SIG-M5 treated with dmso at 0.1 percent for 504 hours (cell line): ENCODE measurements at regions not wholly inside any gene's neighbourhood (a gene's known extent, or its start where the extent isn't known, plus 50 kb on each side); places are given as distances from the start of the nearest gene placed in this dataset.
A peak's percentile ranks its signal among the peaks of the same experiment; 100 is the strongest.
"Not testable (repeated sequence)": the region's sequence is repeated elsewhere in the genome, so short reads cannot be mapped to it uniquely, and the experiment has no call there.

ENCODE experiments used
- DNase-seq: peaks from one replicate; lab custom pipeline; 2025; ENCODE audit not compliant: unreplicated experiment; lab: John Stamatoyannopoulos, UW

DNA sequence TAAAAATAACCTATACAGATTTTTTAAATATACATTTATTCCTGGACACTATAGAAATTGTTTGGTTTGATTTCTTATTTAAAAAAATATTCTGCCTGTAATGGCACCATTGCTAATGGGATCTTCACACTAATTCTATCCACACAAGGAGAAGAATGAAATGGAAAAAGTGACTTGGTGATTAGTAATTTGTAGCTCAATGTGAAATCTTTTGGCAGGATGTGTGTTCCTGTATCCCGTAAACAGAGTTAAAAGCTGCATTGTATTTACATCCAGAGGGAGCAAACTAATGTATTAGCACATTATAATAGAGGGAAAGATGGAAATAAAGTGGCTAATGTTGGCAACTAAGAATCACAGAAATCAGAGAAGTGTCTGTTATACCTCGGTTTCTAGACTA lies 1455.3 kb upstream of the FLRT2 start:
- DNase-seq = no peak

DNA sequence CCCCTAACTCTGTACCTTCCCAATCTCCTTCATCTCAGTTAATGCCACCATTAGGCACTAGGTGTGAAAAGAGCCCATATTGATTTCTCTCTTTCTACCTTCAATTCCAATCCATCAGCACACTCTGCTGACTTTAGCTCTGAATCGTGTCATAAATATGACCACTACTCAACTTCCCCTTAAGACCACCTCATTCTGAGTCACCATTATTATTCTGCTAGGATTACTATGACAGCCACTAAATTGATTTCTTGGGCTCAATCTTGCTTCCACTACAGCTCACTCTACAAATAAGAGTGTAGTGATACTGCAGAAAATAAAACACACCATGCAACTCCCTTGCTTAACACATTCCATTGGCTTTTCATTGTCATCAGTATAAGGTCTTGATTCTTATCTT lies 1449.0 kb upstream of the FLRT2 start:
- no peak for DNase-seq

DNA sequence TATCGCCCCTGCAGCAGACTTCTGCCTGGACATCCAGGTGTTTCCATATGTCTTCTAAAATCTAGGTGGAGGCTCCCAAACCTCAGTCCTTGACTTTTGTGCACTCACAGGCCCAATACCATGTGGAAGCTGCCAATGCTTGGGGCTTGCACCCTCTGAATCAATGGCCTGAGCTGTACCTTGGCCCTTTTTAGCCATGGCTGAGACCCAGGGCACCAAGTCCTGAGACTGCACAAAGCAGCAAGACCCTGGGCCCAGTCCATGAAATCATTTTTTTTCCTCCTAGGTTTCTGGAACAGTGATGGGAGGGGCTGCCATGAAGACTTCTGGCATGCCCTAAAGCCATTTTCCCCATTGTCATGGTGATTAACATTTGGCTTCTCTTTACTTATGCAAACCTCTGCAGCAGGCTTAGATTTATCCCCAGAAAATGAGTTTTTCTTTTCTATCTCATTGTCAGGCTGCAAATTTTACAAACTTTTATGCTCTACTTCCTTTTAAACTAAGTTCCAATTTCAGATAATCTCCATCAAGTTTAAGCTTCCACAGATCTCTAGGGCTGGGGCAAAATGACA lies 1445.8 kb upstream of the FLRT2 start:
- DNase-seq = no peak

DNA sequence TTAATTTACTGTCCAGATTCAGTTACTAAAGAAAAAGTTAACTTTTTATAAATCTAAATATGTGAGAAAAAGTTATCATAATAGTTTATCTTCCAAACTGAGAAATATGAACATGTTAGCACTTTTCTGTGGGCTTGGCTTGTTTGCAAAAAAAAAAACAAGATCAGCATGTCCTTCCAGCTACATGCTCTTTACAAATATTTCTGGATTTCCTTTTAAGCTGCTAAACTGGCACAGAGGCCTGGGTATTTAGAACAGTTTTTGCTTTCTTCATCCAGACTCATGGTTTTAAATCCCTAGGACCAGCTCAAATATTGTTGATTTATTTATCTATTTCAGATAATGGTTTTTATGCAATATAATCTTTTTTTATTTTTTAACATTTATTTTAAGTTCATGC lies 1444.5 kb upstream of the FLRT2 start:
- DNase-seq = no peak

DNA sequence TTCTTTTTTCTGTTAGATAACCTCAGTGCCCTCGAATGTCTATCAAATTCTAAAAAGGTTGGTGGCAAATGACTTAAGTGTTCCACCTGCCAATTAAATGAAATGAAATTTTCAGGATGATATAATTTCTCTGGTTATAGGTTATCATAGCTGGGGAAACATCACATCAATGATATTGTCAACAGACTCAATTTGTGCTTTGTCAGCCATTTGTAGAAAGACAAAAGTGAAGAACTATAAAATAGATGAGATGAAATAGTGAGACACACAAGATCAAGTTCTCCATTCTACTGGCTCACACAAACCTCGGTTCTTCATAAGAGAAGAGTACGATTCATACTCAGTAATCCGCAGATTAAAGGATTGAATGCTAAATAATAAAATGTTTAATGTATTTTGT lies 1443.2 kb upstream of the FLRT2 start:
- no peak for DNase-seq

DNA sequence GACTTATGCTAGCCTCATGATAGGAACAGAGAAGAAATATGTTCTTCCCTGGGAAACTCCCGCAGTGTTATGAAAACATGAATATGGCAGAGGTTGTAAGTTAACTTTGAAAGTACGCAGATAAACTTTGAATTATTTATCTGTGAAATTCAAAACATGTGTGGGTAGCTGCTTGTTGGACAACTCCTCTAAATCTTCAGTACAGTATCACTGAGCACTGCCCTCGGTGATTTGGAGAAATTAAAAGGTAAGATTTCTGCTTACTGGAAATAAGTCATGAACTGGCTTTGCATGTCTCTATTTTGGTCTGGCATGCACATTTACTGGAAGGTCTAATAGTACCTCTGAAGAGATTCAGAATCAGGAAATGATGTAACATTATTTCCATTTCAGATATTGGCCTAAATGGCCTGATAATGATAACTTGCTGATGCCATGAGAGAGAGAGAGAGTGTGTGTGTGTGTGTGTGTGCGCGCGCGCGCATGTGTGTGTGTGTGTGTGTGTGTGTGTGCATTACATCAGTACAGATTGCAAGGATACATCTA lies 1441.9 kb upstream of the FLRT2 start:
- no peak for DNase-seq

DNA sequence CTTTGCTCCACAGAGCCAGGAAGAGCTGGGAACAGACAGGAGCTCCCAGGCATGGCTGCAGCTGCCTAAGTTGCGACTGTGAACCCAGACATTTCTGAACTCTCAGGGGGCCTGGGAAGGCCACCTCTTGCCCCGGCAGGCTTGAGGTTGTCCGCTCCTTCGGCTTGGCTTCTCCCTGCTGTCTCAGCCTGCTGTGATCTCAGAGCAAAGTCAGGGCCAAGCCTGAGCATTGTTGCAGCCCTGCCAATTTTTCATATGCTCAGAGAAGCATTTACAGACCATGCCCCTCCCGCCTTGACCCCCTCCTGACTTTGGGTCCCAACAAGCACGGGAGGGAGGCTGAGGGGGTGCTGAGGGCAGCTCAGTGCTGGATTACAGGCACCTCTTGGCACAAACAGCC lies 1439.1 kb upstream of the FLRT2 start:
- DNase-seq = no peak

DNA sequence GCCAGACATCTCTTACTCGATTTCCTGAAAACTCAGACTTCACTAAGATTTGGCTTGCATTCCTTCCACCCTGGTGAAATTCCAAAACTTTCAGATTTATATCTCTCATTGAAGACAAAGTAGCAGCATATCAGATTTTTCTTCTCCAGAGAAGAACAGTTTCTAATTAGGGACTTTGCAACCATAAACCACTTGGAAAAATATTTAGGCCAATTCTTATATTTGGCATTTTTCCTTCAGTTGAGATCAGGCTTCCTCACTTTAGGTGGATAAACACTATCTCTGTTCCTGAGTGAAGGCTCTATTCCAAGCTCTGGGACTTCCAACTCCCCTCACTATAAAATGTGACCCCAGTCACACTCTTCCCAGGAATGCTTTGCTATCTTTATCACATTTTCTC lies 1434.3 kb upstream of the FLRT2 start:
- DNase-seq = no peak

DNA sequence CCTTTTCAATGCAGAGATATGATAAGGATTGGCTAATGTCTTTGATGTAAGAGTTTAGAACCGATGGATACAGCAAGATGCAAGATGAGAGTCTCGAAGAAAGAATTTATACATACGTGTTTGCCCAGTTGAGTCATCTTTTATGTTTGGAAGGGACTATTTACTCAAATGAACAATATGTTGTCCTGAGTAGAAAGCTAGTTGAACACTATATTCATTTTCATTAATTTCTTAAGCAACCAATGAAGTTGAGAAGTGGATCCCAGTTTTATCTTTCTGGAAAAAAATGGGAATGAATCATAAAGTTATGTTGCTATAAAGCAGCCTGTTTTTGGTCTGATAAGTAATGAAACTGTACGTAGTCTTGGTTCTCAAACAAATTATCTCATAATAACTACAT lies 1431.7 kb upstream of the FLRT2 start:
- DNase-seq = no peak

DNA sequence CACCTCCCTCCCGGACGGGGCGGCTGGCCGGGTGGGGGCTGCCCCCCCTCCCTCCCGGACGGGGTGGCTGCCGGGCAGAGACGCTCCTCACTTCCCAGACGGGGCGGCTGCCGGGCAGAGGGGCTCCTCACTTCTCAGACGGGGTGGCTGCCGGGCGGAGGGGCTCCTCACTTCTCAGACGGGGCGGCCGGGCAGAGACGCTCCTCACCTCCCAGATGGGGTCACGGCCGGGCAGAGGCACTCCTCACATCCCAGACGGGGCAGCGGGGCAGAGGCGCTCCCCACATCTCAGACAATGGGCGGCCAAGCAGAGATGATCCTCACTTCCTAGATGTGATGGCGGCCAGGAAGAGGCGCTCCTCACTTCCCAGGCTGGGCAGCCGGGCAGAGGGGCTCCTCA lies 1430.4 kb upstream of the FLRT2 start:
- not testable (repeated sequence) for DNase-seq

DNA sequence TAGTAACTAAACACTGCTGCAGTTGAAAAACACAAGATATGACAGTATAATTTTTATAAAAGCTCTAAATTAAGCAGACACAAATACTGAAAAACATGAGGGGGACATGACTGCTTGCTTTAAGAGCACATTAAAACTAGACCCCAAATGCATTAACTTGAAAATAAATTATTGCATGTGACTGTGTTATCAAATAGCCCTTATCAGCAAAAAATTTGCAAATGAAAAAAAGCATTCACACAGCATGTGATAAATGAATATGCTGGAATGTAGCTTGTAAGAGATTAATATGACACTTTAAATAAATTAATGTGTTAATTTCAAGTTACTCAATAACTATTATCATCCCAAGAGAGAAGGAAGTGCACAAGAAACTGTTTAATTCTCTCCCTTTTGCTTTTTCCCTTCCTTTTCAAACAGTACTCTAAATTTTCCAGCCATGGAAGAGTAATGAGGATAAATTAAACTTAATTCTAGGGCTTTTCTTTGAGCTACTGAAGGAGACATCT lies 1422.1 kb upstream of the FLRT2 start:
- DNase-seq = no peak

DNA sequence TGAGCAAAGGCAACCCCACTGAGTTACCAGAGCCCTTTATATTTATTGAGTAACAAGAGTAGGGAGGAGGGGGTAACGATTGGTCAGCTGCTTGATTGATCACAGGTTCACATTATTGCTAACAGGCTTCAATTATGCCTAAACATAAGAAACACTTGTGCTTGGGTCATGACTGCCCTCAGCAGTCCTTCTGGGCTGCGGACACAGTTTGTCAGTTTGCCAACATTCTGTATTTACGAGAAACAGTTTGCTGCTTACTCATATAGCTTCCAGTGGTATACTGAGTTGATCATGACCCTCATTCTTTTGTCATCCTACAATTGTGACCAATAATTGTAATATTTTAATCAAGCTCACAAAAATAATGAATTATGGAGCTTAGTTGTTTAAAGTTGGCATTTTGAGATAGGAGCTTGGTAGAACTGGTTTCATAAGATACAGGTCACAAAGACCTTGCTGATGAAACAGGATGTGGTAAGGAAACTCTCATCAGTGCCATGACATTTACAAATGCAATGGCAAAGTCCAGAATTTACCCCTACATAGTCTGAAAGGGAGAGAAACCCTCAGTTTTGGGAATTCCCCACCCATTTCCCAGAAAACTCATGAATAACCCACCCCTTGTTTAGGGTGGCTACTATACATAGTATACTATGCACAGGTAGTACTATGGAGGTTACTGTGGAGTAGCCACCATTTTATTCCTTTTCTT lies 1421.0 kb upstream of the FLRT2 start:
- peak; percentile 7 for DNase-seq

DNA sequence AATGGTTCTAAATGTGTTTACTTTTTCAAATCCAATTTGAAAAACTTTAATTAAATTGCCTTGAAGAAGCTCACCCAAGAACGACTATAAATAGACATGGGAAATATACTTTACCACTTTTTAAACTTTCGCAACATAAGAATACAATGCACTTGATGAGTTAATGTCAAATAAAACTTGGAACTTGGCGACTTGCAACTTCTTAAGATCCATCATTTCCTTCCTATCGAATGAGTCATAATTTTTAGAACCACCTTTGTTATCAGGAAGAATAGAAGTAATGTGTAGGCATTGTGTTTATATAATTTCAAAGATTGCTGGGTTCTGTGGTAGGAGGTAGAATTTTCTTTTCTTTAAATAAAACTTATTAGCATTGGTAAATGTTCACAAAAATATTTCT lies 1417.4 kb upstream of the FLRT2 start:
- DNase-seq = no peak

DNA sequence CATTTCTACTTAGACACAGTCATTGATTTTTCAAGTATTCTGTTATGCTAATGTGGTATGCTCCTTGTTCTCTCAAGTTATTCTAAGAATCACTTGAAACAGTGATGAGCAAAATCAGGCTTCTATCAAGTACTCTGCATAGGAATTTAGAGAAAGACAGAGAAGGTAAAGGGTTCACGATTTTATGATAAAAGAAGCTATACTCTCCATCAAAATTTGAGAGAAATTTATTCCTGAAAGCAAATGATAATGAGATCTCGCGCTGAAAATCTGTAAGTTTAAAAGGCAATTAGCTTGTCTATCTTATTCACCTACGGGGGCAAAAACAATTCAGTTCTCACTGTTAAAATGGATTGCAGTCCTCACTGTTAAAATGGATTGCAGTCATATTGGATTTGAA lies 1404.3 kb upstream of the FLRT2 start:
- no peak for DNase-seq

DNA sequence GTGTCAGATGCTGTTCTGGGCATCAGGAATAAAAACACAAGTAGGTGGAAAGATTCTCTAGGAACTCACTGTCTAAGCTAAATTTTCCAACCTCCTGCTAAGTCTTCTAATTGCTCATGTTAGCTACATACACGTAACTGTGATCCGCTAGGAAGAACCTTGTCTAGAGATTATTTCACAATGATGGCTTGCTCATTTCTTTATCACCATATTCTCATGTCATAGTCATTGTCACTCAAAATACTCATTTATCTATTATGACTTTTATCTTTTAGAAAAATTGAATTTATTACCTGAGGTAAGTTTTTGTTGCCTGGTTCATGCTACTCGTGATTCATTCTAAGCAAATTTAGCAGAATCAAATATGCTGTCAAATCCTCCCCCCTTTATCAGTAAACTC lies 1402.4 kb upstream of the FLRT2 start:
- DNase-seq = no peak

DNA sequence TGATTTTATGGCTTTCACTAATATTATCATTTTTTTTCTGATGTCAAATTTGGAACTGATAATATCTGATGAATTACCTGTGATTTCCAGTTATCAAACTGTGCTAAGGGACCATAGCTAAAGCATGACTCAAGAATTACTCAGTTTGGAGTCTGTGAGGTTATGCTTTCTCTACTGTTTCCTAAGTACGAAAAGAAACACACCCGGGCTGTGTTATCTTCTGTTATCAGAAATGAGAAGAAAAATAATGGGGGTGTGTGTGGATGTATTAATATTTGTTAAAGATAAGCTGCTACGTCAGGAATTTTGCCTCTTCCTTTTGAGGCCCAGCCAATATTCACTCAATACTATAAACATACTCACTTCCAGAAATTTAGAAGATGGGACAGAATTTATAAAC lies 1401.9 kb upstream of the FLRT2 start:
- no peak for DNase-seq

DNA sequence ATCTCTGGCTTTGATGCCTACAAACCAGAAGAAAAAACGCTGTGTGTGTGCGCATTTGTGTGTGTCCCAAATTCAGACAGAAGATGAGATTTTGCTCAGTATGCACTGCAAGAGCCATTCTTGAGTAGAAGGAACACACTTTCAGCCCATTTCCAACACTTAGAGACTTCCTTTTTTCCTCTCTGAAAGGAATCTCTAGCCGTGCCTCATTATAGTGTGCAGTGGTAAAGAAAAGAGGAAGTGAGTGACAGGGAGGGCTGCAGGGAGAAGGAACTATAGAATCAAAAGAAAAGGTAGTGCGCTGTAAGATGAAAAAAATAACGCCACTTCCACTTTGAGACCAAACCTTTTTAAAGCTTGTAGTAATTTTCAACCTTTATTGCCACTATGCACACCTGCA lies 1400.9 kb upstream of the FLRT2 start:
- DNase-seq = peak; percentile 93

DNA sequence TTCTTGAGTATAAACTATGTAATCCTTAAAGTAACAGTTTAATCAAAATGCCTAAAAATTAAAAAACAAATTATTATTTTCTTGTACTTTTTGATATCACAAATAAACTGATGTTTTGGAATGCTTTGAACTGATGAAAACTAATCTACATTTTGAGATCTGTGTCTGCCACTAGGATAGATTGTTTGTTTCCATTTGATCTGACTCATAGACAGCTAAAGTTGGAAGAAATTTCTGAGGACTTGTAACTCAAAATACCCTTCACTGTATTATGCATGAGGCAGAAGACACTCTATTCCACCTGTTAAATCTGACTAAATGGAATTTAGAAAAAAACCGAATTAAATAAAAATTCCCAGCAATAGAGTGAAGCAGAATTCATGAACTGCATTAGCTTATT lies 1400.0 kb upstream of the FLRT2 start:
- no peak for DNase-seq

DNA sequence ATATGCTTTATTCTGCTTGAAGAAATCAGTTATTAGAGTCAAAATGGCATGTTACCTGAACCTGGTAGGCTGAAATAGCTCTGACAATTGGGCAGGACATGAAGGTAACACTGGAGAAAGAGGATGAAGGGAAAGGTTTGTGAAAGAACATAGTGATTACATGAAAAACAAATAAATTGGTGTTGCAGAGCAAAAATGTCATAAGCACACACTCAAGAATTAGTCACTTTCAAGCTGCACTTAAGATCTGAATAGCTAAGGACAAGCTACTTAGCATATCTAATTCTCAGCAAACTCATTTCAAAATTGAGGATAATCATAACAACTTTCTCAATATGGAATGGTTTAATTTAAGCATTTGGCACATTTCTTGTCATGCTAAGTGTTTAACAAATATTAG lies 1398.0 kb upstream of the FLRT2 start:
- DNase-seq = no peak

DNA sequence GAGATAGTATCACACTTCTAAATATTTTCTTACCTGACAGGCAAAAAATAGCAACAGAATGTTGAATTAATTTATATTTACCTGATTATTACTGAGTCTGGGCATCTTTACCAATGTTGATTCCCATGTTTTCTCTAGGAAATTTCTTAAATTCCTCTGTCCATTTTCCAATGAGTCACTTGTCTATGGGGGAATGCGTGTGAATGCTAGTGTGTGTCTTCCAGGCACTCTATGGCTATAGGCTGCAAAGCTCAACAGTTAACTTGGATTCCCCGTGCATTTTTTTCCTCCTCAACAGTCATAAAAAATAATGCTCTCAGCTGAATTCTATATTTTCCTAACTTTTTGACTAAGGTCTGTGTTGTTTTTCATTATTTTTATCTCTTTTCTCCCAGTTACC lies 1385.8 kb upstream of the FLRT2 start:
- DNase-seq = no peak

DNA sequence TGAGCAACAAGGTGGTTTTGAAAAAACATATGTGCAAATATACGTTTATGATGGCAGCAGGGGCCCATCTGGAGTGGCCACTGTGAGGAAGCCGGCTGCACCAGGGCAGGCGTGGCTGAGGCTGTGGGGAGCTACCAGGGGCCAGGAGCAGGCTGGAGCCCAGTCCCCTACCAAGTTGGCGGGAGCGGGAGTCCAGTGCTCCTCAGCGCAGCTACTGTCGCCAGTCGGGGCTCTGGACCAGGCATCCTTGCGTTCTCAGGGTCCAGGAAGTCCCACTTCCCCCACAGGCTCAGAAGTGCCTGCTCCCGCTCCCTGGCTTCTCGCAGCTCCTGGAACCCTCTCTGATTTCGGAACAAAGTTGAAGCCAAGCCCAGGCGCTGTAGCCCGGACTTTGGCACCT lies 1377.5 kb upstream of the FLRT2 start:
- DNase-seq = no peak

DNA sequence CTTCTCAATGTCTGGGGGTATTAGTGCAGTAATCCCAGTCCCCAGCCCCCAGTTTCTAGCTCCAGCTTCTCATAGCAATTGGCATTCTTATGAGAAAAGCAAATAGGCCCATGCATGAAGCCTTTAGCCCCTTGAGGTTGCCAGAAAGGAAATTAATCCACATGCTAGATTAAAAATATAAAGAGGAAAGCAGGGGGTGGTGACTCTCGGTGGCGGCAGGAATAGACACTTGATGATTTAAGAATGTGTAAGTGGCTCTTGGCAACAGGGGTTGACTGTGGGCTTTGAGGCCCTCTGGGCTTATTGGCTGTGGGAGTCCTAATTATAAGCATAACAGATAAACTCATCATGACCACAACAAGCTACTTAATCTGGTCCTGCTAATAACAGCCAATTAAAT lies 1367.3 kb upstream of the FLRT2 start:
- DNase-seq = no peak

DNA sequence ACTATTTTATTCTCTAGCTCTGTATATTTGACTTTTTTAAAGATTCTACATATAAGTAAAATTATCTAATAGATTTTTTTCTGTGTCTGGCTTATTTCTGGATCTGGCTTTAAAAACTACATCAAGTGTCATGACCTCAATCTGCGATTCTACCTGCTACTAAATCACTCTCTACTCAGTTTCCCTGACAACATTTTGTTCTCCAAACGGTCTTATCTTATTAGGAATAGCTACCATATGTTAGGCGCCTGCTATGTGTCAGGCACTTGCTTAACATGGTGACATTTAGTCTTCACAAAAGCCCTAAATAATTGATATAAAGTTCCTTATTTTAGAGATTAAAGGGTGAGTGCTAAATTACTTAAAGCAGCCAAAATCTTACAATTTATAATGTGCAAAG lies 1362.9 kb upstream of the FLRT2 start:
- no peak for DNase-seq
